GM21619 (cell line): ENCODE measurements at regions not wholly inside any gene's neighbourhood (a gene's known extent, or its start where the extent isn't known, plus 50 kb on each side); places are given as distances from the start of the nearest gene placed in this dataset.
"Not testable (repeated sequence)": the region's sequence is repeated elsewhere in the genome, so short reads cannot be mapped to it uniquely, and the experiment has no call there.

Experiments
- ATAC-seq: cut with Tn5 transposase; IDR thresholded peaks from one replicate; pipeline ENCODE4 v1.9.1; 2021; ENCODE audit not compliant: unreplicated experiment

DNA sequence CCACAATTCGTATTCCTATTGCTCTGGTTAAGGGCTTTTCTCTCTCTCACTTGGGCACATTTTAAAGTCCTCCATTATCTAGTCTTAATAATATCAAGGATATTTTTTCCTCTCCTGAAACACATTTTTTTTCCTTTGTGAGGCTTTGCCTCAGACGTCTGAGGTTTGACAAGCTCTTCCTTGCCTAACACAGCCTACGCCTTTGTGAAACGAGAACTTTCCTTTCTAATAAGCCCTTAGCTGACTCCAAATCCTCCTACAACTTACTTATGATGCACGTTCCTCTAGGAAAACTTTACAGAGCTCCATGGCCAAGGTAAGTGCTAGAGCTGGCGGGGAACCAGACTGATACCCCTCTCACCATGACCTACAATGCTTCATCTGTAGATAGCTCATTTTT, 841.5 kb downstream of the SOCS6 start:
- no peak for ATAC-seq

DNA sequence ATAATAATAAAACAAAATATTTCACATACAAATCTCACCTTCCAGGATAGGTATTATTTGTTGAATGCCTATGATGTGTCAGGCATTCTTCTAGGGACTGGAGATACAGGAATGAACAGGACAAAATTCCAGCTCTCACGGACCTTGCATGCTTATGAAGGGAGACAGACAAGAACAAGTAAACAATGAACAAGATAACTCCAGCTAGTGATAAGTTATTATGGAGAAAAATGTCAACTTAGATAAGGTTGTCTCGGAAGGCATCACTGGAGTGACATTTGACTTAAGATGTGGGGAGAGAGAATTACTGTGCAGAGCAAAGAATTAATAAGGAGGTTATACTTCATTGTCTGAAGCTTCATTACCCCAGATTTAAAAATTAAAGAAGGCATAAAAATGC, 836.7 kb downstream of the SOCS6 start:
- ATAC-seq, result no peak

DNA sequence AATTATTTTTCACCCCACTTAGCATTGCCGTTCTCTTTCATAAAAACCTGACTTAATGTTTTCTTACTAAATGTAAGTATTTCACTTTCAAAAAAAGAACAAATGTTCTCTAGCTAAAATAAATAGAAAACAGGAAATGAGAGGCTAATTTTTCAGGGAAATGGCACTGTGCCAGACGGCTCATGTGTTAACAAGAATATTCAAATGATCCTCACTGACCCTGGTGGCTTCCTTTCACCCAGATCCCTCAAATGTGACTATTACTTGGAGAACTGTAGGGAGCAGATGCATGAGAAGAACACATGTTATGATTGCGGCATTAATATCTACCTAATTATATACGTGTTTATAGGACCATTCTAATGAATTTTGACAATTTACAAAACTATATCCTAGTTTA, 827.7 kb downstream of the SOCS6 start:
- ATAC-seq, result no peak

DNA sequence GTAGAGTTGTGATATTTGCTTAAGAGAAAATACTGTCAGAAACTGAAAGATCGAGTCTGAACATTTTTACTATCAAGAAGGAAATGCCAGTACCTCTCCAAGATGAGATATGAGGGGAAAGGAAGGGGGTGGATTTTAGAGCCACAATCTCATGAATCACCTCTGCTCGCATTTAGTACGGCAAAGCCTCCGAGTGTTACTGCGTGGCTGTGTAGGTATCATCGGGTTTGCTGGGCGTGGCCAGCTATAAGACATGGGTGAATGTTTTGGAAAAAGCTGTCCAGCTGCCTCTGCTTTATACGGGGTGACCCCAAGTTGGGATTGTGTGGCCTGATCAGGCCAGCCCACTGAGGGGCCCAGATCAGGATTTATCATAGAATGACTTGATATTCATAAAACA, 826.4 kb downstream of the SOCS6 start:
- no peak for ATAC-seq

DNA sequence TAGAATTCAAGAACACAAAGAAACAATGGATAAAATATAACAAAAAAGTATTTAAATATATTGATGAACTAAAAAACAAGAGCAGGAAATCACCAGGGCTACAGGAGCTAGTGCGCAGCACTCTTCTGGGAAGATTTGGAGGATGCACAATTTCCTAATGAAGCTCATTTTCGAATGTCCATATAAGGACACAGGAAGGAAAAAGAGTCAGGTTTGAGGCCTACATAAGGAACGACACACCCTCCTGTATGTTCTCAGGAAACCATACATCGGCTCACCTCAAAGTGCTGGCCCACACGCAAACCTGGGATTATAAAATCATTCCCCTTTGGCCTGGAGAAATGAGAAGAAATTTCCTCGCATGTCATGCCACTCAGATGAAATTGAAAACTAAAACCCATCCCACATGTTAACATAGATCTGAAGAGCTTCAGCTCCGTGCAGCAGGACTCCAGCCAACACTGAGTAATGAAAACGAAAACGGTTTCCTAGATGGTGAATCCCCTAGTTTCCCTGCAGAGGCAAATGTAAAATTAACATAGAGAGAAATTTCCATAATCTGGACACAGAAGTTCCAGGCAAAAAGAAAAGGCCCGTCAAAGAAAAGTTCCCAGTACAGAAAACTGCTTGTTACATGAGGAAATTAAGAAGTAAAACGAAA, 825.8 kb downstream of the SOCS6 start:
- ATAC-seq, result no peak

DNA sequence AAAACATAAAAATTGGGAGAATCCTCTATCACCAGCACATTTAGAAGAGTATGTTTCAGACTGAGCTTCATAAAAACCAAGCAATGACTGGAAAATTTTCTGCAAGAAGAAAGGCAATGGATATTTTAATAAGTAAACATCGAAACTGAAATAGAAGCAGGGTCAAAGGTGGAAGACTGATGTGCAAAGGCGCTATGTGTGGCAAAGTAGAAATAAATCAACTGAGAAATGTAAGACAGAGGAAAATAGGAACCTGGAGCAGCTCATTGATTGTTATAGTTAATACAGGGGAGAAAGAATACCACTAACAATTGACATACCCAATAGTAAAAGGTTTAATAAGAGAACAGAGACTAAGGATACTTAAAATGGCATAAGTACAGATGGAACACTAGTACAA, 818.4 kb downstream of the SOCS6 start:
- ATAC-seq, result no peak

DNA sequence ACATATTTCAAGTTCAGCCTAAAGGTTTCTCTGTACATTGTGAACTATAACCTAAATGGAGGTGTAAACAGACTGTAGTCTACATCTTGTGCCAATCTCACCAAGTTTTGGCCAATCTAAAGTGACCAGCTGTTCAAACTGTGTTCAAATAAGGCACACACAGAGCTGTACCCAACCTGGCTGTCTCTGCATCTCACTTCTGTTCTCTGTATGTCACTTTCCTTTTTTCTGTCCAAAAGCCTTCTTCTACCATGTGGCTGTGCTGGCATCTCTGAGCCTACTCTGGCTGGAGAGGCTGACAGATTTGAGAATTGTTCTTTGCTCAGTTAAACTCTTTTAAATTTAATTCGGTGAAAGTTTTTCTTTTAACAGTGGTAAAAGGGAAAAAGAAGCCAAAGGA, 817.9 kb downstream of the SOCS6 start:
- no peak for ATAC-seq

DNA sequence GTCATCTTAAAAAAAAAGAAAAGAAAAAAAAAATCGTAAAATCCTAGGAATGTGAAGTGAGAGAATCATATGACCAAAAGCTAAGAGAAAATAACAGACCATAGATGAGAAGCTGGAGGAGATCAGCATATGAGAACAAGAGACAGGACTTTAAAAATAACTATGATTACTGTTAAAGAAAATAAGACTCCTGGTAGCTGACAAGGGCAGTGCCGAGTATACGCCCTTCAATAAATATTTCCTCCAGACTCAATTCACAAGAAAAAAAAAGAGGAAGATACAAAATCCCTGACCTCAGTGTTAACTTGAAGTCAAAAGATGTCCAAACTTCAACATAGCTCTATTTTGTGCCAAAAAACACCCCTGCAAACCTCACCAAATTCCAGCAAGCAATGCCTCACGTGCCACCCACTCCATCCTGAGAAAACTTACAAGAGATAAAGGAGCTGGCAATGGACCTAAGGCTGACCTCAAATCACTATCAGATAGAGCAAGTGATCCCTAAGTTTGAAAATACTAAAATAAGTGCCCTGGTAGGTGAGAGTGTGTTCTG, 817.2 kb downstream of the SOCS6 start:
- ATAC-seq, result no peak

DNA sequence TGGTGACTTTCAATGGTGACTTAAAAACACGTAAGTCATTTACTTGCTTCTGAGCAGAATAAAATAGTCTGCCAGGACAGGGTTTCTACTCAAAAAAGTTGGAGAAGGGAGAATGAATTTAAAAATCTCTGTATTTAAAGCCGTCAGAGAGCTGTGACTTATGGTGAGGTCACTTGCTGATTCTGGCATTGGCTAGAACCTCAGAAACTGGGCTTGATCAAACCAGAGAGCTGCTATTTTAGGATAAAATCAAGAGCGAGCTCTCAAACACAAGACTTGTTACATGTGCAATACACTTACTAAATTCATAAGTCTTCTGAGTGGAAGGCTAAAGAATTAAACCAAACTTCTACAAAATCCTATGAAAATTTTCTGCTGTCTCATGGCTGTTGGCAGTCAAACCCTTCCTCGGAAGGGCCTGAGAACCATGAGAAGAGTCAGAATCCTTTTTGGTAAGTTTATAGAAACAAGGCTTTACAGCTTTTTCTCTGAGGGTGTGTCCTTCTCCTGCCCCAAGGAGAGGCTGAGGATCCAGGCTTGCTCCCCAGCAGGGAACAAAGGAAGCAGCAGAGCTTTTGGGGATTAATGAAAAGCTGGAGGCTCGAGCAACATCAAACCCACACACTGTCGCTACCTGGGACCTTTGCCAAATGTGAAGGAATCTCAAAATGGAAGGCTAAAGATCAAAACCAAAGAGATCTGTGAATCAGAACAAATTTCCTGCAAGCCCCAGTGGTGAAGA, 816.4 kb downstream of the SOCS6 start:
- ATAC-seq, result no peak

DNA sequence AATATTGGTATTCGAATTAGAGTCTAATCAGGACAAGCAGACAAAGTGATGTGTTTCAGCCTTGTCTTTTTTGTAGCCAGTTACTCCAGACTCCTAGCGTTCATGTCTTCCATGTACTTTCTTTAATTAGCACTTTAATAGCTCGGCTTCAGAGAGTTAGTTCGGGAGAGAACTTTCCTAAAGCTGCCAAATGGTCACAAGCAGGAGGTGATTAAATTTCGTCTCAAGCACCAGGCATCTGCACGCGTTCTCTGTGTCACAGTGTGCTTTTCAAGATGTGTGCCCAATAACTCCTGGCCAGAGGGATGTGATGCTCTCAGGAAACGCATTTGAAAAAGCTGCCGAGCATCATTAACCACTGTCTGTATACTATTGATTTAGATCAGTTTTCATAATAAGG, 790.8 kb downstream of the SOCS6 start:
- ATAC-seq, result no peak

DNA sequence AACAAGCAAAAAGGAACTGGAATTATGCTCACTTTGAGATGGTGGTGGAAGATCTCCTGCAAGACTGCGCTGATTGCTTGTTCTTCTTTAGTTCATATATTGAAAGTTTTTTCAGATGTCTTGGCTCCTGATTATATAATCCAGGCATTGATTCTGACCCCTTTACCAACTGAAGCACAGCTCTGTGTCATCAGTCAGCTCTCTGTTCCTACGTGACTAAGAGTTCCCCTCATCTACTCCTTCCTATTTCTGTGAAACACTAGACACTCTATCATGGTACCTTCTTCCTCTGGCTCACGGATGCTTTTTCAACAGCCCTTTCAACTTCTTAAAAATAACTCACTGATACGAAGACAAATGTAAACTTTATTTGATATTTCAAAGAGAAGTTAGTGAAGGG, 788.6 kb downstream of the SOCS6 start:
- ATAC-seq, result no peak

DNA sequence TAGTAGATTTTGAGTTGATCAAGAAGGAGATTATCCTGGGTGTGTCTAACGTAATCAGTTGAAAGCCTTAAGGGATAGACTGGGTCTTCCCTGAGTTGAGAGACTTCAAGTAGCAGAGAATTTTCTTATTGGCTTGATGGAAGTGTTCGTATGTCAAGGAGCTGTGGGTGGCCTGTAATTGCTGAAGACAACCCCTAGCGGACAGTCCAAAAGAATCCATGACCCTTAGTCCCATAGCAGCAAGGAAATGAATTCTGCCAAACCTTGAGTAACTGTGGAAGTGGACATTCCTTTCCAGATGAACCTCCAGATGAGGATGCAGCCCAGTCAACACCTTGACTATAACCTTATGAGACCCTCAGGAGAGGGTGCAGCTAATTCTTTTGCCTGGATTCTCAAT, 786.3 kb downstream of the SOCS6 start:
- ATAC-seq, result no peak

DNA sequence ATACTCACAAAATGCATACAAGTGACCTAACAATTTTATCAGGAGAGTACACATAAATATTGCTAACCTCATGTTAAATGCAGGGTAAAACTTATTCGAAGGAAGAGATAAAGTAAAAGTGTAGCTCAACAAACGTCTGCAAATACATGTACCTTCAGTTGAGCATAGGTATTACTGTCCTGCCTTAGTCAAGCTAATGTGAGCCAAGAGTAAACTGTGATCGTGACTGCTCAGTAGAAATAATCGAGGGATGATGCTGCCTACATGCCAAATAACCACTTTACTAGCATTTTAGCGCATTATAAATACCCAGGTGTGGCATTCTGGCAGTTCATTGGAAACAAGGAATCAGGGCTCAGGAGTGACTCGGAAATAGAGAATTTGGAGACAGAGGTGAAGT, 779.5 kb downstream of the SOCS6 start:
- no peak for ATAC-seq

DNA sequence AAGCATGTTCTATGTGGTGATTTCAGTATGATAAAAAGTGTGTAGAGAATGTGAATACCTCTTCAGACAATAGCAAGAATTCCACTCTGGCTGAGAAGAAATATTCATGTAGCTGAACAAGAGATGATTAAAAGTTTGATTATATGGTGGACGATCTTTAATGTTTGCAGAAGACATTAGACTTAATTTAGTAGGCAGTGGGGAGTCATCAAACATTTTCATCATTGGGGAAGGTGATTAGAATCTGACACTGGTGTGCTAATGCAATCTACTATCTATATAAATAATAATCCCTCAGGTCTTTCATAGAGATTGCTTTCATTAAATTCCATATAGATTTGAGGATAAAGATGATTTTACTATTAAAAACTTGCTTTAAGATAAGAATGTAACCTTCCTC, 761.0 kb downstream of the SOCS6 start:
- no peak for ATAC-seq

DNA sequence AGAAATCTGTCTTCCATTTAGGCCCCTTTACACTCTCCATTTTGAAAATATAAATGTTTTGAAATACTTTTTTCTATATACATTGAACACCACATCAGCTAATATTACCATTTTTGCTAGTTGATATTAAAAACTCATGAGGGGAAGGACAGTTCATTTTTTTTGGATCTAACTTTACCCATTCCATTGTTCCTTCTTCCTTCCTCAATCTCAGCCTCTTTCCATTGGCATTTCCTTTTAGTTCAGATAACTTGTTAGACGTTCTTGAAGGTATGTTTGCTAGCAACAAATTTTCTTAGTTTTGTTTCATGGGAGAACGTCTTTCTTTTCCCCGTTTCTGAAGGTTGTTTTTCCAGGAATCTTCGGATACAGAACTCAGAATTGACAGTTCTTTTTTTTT, 759.0 kb downstream of the SOCS6 start:
- no peak for ATAC-seq

DNA sequence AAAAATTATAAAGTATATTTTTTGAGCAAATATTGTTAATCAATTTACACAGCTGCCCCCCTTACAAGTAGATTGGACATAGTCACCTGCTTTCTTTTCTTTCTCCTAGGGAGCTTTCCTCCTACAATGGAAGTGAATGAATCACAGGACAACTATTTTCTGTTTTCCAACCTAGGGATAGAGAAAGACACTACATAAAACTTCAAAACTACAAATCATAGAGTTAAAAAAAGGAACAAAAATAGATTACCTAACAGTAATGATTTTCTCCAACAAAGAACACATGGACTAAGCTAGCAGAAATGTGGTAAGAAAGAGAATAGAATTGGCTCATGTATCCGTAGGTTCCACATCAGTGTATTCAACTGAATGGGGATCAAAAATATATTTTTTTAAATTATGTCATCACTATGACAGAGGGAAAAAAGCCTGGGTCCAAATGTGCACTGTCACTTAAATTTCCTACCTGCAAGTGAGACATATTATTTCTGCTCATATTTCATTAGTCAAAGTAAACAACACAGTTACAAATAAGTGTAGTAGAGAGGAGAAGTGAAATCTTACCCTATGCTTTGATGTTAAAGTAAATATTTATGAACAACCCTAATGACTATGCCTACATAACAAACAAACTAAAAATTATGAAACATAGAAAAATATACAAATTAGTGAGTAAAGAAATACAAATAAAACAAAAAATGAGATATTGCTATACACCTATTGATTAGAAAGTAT, 756.7 kb downstream of the SOCS6 start:
- ATAC-seq, result no peak

DNA sequence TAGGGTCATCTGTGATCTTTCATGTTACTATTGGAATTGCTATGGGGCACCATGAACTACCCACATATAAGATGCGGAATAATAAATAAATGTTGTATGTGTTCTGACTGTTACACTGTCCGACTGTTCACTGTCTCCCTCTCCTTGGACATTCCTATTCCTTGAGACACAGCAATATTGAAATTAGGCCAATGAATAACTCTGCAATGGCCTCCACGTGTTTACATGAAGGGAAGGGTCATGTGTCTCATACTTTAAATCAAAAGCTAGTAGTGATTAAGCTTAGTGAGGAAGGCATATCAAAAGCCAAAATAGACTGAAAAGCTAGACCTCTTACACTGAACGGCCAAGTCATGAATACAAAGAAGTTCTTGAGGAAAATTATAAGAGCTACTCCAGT, 751.3 kb downstream of the SOCS6 start:
- ATAC-seq, result no peak

DNA sequence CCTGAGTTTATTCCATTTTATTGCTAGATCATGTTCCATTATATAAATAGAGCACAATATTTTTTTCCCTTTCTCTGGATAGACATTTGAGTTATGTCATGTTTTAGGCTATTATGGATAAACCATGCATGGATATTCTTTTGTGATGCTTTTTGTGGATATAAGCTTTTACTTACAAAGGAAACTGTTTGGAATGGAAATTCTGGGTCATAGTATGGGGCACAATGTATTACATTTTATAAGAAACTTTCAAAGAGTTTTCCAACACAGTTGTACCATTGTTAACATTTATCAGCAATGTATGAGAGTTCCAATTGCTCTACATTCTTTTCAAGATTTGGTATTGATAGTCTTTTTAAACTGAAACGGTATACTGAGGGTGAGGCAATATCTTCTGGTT, 749.4 kb downstream of the SOCS6 start:
- ATAC-seq, result no peak

DNA sequence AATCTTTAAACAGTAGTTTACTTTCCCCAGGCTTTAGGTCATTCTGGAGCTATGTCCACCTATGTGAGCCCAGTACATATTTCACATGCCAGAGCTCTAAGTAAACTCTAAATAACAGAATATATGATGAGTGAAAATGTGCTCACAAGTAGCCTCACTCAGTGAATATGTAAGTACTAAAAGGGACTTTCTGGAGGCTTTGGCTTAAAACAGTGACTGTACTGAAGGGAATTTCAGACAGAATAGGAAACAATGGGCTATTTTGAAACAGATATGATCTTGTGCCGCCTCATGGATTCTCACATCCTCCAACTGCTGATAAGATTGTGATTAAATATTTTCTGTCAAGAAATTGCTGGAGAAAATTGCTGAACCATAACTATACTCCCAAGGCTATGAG, 747.9 kb downstream of the SOCS6 start:
- ATAC-seq, result no peak

DNA sequence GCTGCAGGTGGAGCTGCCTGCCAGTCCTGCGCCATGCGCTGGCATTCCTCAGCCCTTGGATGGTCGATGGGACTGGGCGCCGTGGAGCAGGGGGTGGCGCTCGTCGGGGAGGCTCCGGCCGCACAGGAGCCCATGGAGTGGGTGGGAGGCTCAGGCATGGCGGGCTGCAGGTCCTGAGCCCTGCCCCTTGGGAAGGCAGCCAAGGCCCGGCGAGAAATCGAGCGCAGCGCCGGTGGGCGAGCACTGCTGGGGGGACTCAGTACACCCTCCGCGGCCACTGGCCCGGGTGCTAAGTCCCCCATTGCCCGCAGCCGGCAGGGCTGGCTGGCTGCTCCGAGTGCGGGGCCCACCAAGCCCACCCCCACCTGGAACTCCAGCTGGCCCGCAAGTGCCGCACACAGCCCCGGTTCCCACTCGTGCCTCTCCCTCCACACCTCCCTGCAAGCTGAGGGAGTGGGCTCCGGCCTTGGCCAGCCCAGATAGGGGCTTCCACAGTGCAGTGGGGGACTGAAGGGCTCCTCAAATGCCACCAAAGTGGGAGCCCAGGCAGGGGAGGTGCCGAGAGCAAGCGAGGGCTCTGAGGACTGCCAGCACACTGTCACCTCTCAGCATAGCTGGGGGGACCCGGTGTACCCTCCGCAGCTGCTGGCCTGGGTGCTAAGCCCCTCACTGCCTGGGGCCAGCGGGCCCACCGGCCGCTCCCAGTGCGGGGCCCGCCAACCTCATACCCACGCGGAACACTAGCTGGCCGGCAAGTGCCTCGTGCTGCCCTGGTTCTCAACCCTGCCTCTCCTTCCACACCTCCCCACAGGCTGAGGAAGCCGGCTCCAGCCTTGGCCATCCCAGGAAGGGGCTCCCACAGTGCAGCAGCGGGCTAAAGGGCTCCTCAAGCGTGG, 742.7 kb downstream of the SOCS6 start:
- not testable (repeated sequence) for ATAC-seq

DNA sequence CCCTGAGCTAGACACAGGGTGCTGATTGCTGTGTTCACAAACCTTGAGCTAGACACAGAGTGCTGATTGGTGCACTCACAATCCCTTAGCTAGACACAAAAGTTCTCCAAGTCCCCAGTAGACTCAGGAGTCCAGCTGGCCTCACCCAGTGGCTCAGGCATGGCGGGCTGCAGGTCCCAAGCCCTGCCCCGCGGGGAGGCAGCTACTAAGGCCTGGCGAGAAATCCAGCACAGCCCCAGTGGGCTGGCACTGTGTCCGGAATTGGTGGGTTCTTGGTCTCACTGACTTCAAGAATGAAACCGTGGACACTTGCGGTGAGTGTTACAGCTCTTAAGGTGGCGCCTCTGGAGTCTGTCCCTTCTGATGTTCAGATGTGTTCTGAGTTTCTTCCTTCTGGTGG, 741.2 kb downstream of the SOCS6 start:
- ATAC-seq, result not testable (repeated sequence)
